Naive thymus-derived CD4-positive, alpha-beta T cell (primary cell): ENCODE measurements at regions not wholly inside any gene's neighbourhood (a gene's known extent, or its start where the extent isn't known, plus 50 kb on each side); places are given as distances from the start of the nearest gene placed in this dataset.
"Not testable (repeated sequence)": the region's sequence is repeated elsewhere in the genome, so short reads cannot be mapped to it uniquely, and the experiment has no call there.

ENCODE experiments used
- ATAC-seq: fragments of 150-1000 bp; cut with Tn5 transposase; 2 replicates; pipeline ENCODE4 v1.10.0; 2021; ENCODE audit warnings: mild to moderate bottlenecking, moderate library complexity
- CTCF ChIA-PET: fragments of 350-600 bp; sonication (Branson Sonifier 250); formaldehyde crosslinking; loops from one replicate; lab custom pipeline; 2021; ENCODE audit warnings: antibody characterized with exemption; lab: Charles Lee
- POLR2A ChIA-PET: fragments of 350-600 bp; sonication (Branson Sonifier 250); formaldehyde crosslinking; loops from one replicate; lab custom pipeline; 2021; ENCODE audit warnings: antibody characterized with exemption, inconsistent platforms; lab: Charles Lee
- DNase-seq, 9 donors: peaks; one replicate each; pipeline versions ENCODE4 v3.0.0 to v3.0.0-alpha.2; 2020 to 2022; ENCODE audit warnings: mixed read lengths in 1 of 9
- H3K27ac ChIP-seq: one replicate; pipeline ENCODE4 v1.7.0; 2013; ENCODE audit warnings: mild to moderate bottlenecking, low read depth, low read length, moderate library complexity
- H3K27me3 ChIP-seq, 2 donors: one replicate each; pipeline ENCODE4 v1.7.0; 2013; ENCODE audit warnings: low read length in 2 of 2, mild to moderate bottlenecking in 2 of 2, moderate library complexity in 2 of 2; ENCODE audit not compliant: control insufficient read depth in 2 of 2, insufficient read depth in 2 of 2
- H3K36me3 ChIP-seq, 3 experiments: 1 replicate in 2 of 3; 2 replicates in 1 of 3; pipeline ENCODE4 v1.7.0; 2013; ENCODE audit warnings: low read length in 3 of 3, mild to moderate bottlenecking in 3 of 3, moderate library complexity in 1 of 3; ENCODE audit not compliant: insufficient read depth in 3 of 3, control insufficient read depth in 2 of 3
- H3K4me1 ChIP-seq, 2 donors: one replicate each; pipeline ENCODE4 v1.7.0; 2013; ENCODE audit warnings: low read length in 2 of 2, mild to moderate bottlenecking in 2 of 2, moderate library complexity in 1 of 2; ENCODE audit not compliant: control insufficient read depth in 2 of 2, insufficient read depth in 2 of 2
- H3K4me3 ChIP-seq: 2 replicates; pipeline ENCODE4 v1.7.0; 2013; ENCODE audit warnings: mild to moderate bottlenecking, low read length
- H3K9me3 ChIP-seq, 3 experiments: 1 replicate in 2 of 3; 2 replicates in 1 of 3; pipeline ENCODE4 v1.7.0; 2013; ENCODE audit warnings: low read length in 3 of 3; ENCODE audit not compliant: control insufficient read depth in 2 of 3
- H3K27ac Mint-ChIP-seq, 9 donors: one replicate each; pipeline ENCODE4 v1.8.0; 2020 to 2022; ENCODE audit warnings: mixed read lengths in 9 of 9, mild to moderate bottlenecking in 8 of 9, moderate library complexity in 5 of 9, inconsistent platforms in 2 of 9
- H3K27me3 Mint-ChIP-seq, 5 donors: one replicate each; pipeline ENCODE4 v1.8.0; 2021 to 2022; ENCODE audit warnings: mixed read lengths in 5 of 5, mild to moderate bottlenecking in 1 of 5
- H3K36me3 Mint-ChIP-seq, 5 donors: one replicate each; pipeline ENCODE4 v1.8.0; 2020 to 2022; ENCODE audit warnings: mixed read lengths in 5 of 5, mild to moderate bottlenecking in 3 of 5, inconsistent platforms in 1 of 5
- H3K4me1 Mint-ChIP-seq, 7 donors: one replicate each; pipeline ENCODE4 v1.8.0; 2020 to 2022; ENCODE audit warnings: mixed read lengths in 7 of 7, mild to moderate bottlenecking in 3 of 7, inconsistent platforms in 1 of 7
- H3K4me3 Mint-ChIP-seq, 10 donors: one replicate each; pipeline ENCODE4 v1.8.0; 2020 to 2022; ENCODE audit warnings: mild to moderate bottlenecking in 10 of 10, mixed read lengths in 10 of 10, moderate library complexity in 6 of 10, inconsistent platforms in 2 of 10
- H3K9me3 Mint-ChIP-seq, 11 donors: one replicate each; pipeline ENCODE4 v1.8.0; 2020 to 2022; ENCODE audit warnings: mixed read lengths in 11 of 11, mild to moderate bottlenecking in 4 of 11, inconsistent platforms in 1 of 11, moderate library complexity in 1 of 11
- intact Hi-C, 2 donors: fragments of 100-400 bp; cut with micrococcal nuclease; formaldehyde crosslinking; loops; one replicate each; pipeline ENCODE4 v1.15.1; 2023

DNA sequence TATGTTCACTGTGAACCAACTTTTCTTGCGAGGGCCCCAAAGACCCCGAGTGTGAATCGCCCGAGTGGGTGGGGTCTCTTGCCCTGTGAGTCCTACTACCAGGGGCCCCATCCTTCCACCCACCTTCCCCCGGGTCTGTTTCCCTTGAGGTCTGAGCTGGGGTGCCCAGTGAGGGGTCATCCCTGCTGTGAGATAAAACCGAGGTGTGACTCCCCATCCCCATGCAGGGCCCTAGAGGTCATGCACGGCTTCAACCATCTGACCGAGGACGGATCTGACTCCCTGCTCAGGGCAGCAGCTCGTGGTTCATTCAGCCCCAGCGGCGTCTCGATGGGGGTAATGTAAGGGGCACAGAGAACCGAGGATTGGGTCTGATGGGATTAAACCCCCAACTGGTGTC, 103.1 kb upstream of the SULF2 start:
- H3K4me1 ChIP-seq, result no peaks in the 10 kb centered on the region
- Mint-ChIP-seq H3K36me3 (no peaks in the 10 kb centered on the region), H3K9me3 (no peaks in the 10 kb centered on the region), H3K27me3 (peaks cover 0 to 4% (median 0%) of the 10 kb centered on the region in 5 donors), H3K4me3 (no peak overlapping the region), H3K27ac (no peak overlapping the region), H3K4me1 (no peaks in the 10 kb centered on the region)
- H3K27me3 ChIP-seq, result no peaks in the 10 kb centered on the region
- H3K36me3 ChIP-seq, result no peaks in the 10 kb centered on the region
- DNase-seq (no peak), ATAC-seq (no peak)
- intact Hi-C loops, result no loop called here
- ChIA-PET POLR2A (no interaction called here), CTCF (no interaction called here)
- no peak overlapping the region for H3K4me3 ChIP-seq
- H3K9me3 ChIP-seq, result no peaks in the 10 kb centered on the region
- no peak overlapping the region for H3K27ac ChIP-seq

DNA sequence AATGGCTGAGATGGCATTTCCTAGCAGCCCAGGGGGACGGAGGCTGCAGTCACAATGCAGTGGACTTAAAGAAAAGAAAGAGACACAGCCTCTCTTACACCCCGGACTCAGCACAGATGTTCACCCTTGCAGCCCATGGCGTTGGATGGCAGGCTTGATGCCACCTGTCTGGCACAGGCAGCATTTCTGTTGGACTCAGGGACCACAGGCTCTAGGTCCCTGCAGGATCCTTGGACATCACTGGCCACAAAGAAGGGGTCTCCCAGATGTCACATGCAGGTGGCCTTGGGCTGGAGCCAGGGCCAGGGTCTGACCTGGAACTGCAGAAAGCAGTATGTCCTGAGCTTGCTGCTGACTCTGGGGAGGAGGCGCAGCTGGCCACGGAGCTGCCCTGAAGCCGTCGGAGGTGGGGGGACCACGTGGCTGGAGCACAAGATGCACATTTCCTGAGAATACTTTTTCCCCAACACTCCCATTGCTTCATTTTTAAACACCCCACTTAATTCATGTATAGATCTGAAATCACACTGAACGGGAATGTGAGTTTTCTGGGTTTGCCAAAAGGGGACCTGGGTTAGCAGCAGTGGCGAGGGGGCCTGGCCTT, 102.3 kb upstream of the SULF2 start:
- Histone ChIP-seq H3K4me1 (no peaks in the 10 kb centered on the region), H3K27ac (no peak overlapping the region), H3K9me3 (no peaks in the 10 kb centered on the region), H3K27me3 (no peaks in the 10 kb centered on the region), H3K36me3 (no peaks in the 10 kb centered on the region), H3K4me3 (no peak overlapping the region)
- ChIA-PET CTCF (no interaction called here), POLR2A (no interaction called here)
- intact Hi-C loops, result no loop called here
- H3K9me3 Mint-ChIP-seq, result no peaks in the 10 kb centered on the region
- peaks cover 0 to 4% (median 0%) of the 10 kb centered on the region in 5 donors for H3K27me3 Mint-ChIP-seq
- no peak overlapping the region for H3K4me3 Mint-ChIP-seq
- no peak overlapping the region for H3K27ac Mint-ChIP-seq
- DNase-seq (no peak), ATAC-seq (no peak)
- H3K36me3 Mint-ChIP-seq, result no peaks in the 10 kb centered on the region
- H3K4me1 Mint-ChIP-seq, result no peaks in the 10 kb centered on the region

GRCh38 chr20:47887064-47887463, 101.8 kb upstream of the SULF2 start:
- Histone ChIP-seq H3K27me3 (no peaks in the 10 kb centered on the region), H3K9me3 (no peaks in the 10 kb centered on the region), H3K4me3 (no peak overlapping the region), H3K36me3 (no peaks in the 10 kb centered on the region), H3K27ac (no peak overlapping the region), H3K4me1 (no peaks in the 10 kb centered on the region)
- ChIA-PET POLR2A (no interaction called here), CTCF (no interaction called here)
- Mint-ChIP-seq H3K27ac (no peak overlapping the region), H3K4me1 (no peaks in the 10 kb centered on the region), H3K9me3 (no peaks in the 10 kb centered on the region), H3K4me3 (no peak overlapping the region), H3K36me3 (no peaks in the 10 kb centered on the region), H3K27me3 (peaks cover 0 to 4% (median 0%) of the 10 kb centered on the region in 5 donors)
- intact Hi-C loops, result no loop called here
- no peak for DNase-seq
- ATAC-seq, result no peak

GRCh38 chr20:47886454-47887041, 101.3 kb upstream of the SULF2 start:
- H3K36me3 Mint-ChIP-seq, result no peaks in the 10 kb centered on the region
- no peaks in the 10 kb centered on the region for H3K9me3 Mint-ChIP-seq
- DNase-seq, result no peak
- ChIA-PET POLR2A (no interaction called here), CTCF (no interaction called here)
- H3K27me3 Mint-ChIP-seq, result peaks cover 0 to 4% (median 0%) of the 10 kb centered on the region in 5 donors
- H3K4me3 Mint-ChIP-seq, result no peak overlapping the region
- H3K4me1 Mint-ChIP-seq, result no peaks in the 10 kb centered on the region
- no peaks in the 10 kb centered on the region for H3K9me3 ChIP-seq
- no peak overlapping the region for H3K4me3 ChIP-seq
- H3K27ac ChIP-seq, result no peak overlapping the region
- H3K27ac Mint-ChIP-seq, result no peak overlapping the region
- intact Hi-C loops, result no loop called here
- no peaks in the 10 kb centered on the region for H3K27me3 ChIP-seq
- no peaks in the 10 kb centered on the region for H3K36me3 ChIP-seq
- no peaks in the 10 kb centered on the region for H3K4me1 ChIP-seq
- ATAC-seq, result no peak

DNA sequence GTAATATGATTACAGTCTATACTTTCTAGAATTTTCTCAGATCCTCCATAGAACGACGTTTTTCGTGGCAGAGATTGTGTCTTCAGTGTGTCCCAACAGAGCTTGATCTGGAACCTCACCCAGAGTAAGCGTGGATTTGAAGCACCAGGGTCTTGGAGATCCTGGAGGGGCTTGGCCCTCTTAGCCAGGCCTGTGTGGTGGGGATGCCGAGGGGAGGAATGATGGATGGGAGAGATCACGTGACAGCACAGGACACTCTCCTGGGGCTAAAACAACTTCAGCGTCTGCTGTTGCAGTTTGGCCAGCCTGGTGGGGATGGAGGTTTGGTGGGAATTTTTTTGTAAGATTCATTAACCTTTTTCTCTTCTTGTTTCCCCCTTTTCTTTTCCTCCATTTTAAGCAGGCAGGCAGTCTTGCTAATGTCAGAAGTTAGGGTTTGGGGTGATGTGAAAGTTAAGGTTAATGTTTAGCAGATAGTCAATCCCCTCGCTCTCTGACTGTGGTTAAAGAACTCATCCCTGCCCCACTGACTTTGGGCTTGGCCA, 100.7 kb upstream of the SULF2 start:
- intact Hi-C loops, result no loop called here
- ATAC-seq (no peak), DNase-seq (no peak)
- no peak overlapping the region for H3K27ac Mint-ChIP-seq
- ChIA-PET POLR2A (no interaction called here), CTCF (no interaction called here)
- H3K4me3 Mint-ChIP-seq, result no peak overlapping the region
- peaks cover 0 to 4% (median 0%) of the 10 kb centered on the region in 5 donors for H3K27me3 Mint-ChIP-seq
- Histone ChIP-seq H3K27ac (no peak overlapping the region), H3K27me3 (no peaks in the 10 kb centered on the region), H3K36me3 (no peaks in the 10 kb centered on the region), H3K9me3 (no peaks in the 10 kb centered on the region), H3K4me1 (no peaks in the 10 kb centered on the region), H3K4me3 (no peak overlapping the region)
- no peaks in the 10 kb centered on the region for H3K36me3 Mint-ChIP-seq
- no peaks in the 10 kb centered on the region for H3K4me1 Mint-ChIP-seq
- H3K9me3 Mint-ChIP-seq, result no peaks in the 10 kb centered on the region

DNA sequence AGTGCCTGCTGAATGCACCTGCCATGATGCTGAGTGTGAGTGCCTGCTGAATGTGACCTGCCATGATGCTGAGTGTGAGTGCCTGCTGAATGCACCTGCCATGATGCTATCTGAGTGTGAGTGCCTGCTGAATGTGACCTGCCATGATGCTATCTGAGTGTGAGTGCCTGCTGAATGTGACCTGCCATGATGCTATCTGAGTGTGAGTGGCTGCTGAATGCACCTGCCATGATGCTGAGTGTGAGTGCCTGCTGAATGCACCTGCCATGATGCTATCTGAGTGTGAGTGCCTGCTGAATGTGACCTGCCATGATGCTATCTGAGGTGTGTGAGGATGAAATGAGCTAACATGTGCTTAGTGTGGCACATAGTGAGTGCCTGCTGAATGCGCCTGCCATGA, 98.7 kb upstream of the SULF2 start:
- H3K9me3 Mint-ChIP-seq, H3K36me3 Mint-ChIP-seq, H3K36me3 ChIP-seq, H3K27me3 ChIP-seq, H3K27ac Mint-ChIP-seq, H3K9me3 ChIP-seq, ATAC-seq, POLR2A ChIA-PET, H3K27me3 Mint-ChIP-seq, H3K27ac ChIP-seq, DNase-seq, H3K4me3 ChIP-seq, H3K4me1 ChIP-seq, intact Hi-C loops, CTCF ChIA-PET, H3K4me3 Mint-ChIP-seq, H3K4me1 Mint-ChIP-seq: not testable (repeated sequence)

GRCh38 chr20:47883186-47883585, 97.9 kb upstream of the SULF2 start:
- Histone ChIP-seq H3K36me3 (no peaks in the 10 kb centered on the region), H3K9me3 (no peaks in the 10 kb centered on the region), H3K4me1 (no peaks in the 10 kb centered on the region), H3K27me3 (no peaks in the 10 kb centered on the region), H3K27ac (no peak overlapping the region), H3K4me3 (no peak overlapping the region)
- intact Hi-C loops, result no loop called here
- H3K27me3 Mint-ChIP-seq, result peaks cover 0 to 7% (median 0%) of the 10 kb centered on the region in 5 donors
- no peaks in the 10 kb centered on the region for H3K4me1 Mint-ChIP-seq
- ChIA-PET POLR2A (no interaction called here), CTCF (no interaction called here)
- ATAC-seq (no peak), DNase-seq (no peak)
- H3K36me3 Mint-ChIP-seq, result no peaks in the 10 kb centered on the region
- no peak overlapping the region for H3K4me3 Mint-ChIP-seq
- H3K9me3 Mint-ChIP-seq, result no peaks in the 10 kb centered on the region
- H3K27ac Mint-ChIP-seq, result no peak overlapping the region
